Stomach (tissue), 8 donors: ENCODE measurements at regions not wholly inside any gene's neighbourhood (a gene's known extent, or its start where the extent isn't known, plus 50 kb on each side); places are given as distances from the start of the nearest gene placed in this dataset.

Experiments used
- DNase-seq, 2 donors: peaks; one replicate each; pipeline versions ENCODE4 v3.0.0 to v3.0.0-alpha.2; 2013 to 2019
- H3K27ac ChIP-seq, 5 donors: fragments of 200-600 bp in 4 of 5; sonication (generic) in 4 of 5; one replicate each; pipeline ENCODE4 v1.5.1; 2013 to 2019; ENCODE audit warnings: mild to moderate bottlenecking in 1 of 5, moderate library complexity in 1 of 5
- H3K27me3 ChIP-seq, 3 donors: fragments of 200-600 bp; sonication (generic); one replicate each; pipeline ENCODE4 v1.5.1; 2017 to 2019; ENCODE audit warnings: mixed run types in 1 of 3
- H3K36me3 ChIP-seq, 4 donors: fragments of 200-600 bp; sonication (generic); 1 replicate in 3 of 4; 2 replicates in 1 of 4; pipeline ENCODE4 v1.5.1; 2016 to 2019
- H3K4me1 ChIP-seq, 4 donors: fragments of 200-600 bp; sonication (generic); one replicate each; pipeline ENCODE4 v1.5.1; 2016 to 2019
- H3K4me3 ChIP-seq, 4 donors: fragments of 200-600 bp; sonication (generic) in 3 of 4; one replicate each; pipeline ENCODE4 v1.5.1; 2016 to 2019; ENCODE audit warnings: mild to moderate bottlenecking in 1 of 4
- H3K9me3 ChIP-seq, 4 donors: fragments of 200-600 bp; sonication (generic); one replicate each; pipeline ENCODE4 v1.5.1; 2016 to 2019
- CTCF ChIP-seq, 7 experiments: fragments of 450-650 bp in 4 of 7; fragments of 200-600 bp in 3 of 7; sonication (generic) in 3 of 7; IDR thresholded peaks; one replicate each; pipeline ENCODE4 v1.5.1; 2016 to 2019; ENCODE audit warnings: antibody characterized with exemption in 7 of 7, control low read depth in 2 of 7, mild to moderate bottlenecking in 1 of 7
- EP300 ChIP-seq: sonication (generic); formaldehyde crosslinking; IDR thresholded peaks from one replicate; pipeline ENCODE4 v1.6.1; 2017; ENCODE audit warnings: antibody characterized with exemption
- POLR2A ChIP-seq, 4 donors: fragments of 450-650 bp; IDR thresholded peaks; one replicate each; pipeline ENCODE4 v1.6.1; 2016; ENCODE audit warnings: antibody characterized with exemption in 4 of 4, control low read depth in 2 of 4, mild to moderate bottlenecking in 1 of 4, moderate library complexity in 1 of 4
- POLR2AphosphoS5 ChIP-seq, 3 donors: sonication (generic); formaldehyde crosslinking; IDR thresholded peaks; one replicate each; pipeline ENCODE4 v1.6.1; 2016; ENCODE audit warnings: antibody characterized with exemption in 3 of 3
- WGBS, 5 donors: extraction: QIAGEN DNeasy Blood & Tissue Kit in 3 of 5; methylation state at CpG; one replicate each; pipeline versions ENCODE4 v1.1.5 to v1.1.7; 2013 to 2018; 5-methylcytosine and 5-hydroxymethylcytosine counted together
- intact Hi-C: fragments of 100-400 bp; cut with DNase I; formaldehyde crosslinking; loops from one replicate; pipeline ENCODE4 v1.15.1; 2023; ENCODE audit warnings: low total_unique reads
- donor health status: healthy with polysubstance abuse.
- donor health status: Bipolar disorder and iron deficiency.
- donor health status: healthy.

DNA sequence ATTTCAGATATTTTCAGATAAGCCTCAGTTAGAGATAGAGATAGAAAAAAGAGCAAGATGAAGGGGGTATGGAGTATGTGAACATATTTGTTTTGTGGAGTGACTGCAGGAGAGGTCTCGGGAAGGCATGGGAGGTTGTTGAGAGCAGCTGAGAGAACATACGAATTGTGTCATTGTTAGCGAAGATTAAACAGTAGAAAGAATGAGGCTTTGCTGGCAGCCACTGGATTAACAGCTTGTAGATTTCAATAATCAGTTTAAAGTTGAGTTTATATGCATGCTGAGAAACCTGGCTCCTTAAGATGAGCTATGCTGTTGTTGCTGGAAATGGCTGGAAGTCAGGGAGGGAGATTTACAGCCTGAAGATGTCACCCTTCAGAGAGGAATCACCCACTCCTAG is 100.9 kb upstream of the SORCS3 start:
- WGBS, 5 donors = 34 to 49% (median 43%) methylated on average over 3 of the region's 3 CpGs

DNA sequence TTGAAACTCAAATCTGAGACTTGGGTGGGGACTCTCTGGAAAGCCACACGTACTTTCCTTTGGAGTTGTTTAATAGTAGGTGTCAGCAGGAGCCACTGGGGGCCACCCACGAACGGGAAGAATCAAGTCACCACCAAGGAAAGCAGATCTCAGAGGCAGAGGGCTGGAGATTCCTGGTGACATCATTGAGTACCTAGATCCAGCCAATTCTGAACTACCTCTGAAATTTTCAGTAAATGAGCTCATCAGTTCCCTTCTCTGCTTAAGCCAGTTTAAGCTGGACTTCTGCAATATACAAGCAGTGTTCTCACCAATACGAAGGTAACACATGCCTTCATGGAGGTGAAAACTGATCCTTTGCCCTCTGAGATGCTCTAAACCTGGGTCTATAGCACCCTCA is 99.3 kb upstream of the SORCS3 start:
- DNase-seq = no peak
- intact Hi-C loops = no loop called here
- WGBS, 5 donors = 47 to 70% (median 54%) methylated on average over 4 of the region's 4 CpGs

More for the DNA sequence above, 100.9 kb upstream of the SORCS3 start:
- H3K27ac ChIP-seq = no peak overlapping the region
- no peaks in the 10 kb centered on the region for H3K9me3 ChIP-seq
- H3K4me1 ChIP-seq = no peaks in the 10 kb centered on the region
- H3K36me3 ChIP-seq = no peaks in the 10 kb centered on the region
- no peak overlapping the region for H3K4me3 ChIP-seq
- H3K27me3 ChIP-seq = peaks cover 0 to 12% (median 0%) of the 10 kb centered on the region in 3 donors
- no peak for TF ChIP-seq POLR2A (IDR thresholded peaks at IDR 0.05)
- no peak for TF ChIP-seq CTCF (IDR thresholded peaks at IDR 0.05)
- no peak for TF ChIP-seq POLR2AphosphoS5 (IDR thresholded peaks at IDR 0.05)
- TF ChIP-seq EP300 = no peak
- intact Hi-C loops = no loop called here
- peak in 1 of 2 donors; percentile 44 for DNase-seq

GRCh38 chr10:104546336-104546735 is 94.8 kb upstream of the SORCS3 start:
- 87 to 94% (median 91%) methylated on average over 4 of the region's 4 CpGs for WGBS, 5 donors
- DNase-seq = no peak
- Histone ChIP-seq H3K4me1 (no peaks in the 10 kb centered on the region), H3K9me3 (no peaks in the 10 kb centered on the region), H3K27me3 (no peaks in the 10 kb centered on the region), H3K4me3 (no peak overlapping the region), H3K36me3 (no peaks in the 10 kb centered on the region), H3K27ac (no peak overlapping the region)
- no peak for TF ChIP-seq POLR2A (IDR thresholded peaks at IDR 0.05)
- TF ChIP-seq EP300 = no peak
- TF ChIP-seq CTCF (IDR thresholded peaks at IDR 0.05) = no peak
- TF ChIP-seq POLR2AphosphoS5 (IDR thresholded peaks at IDR 0.05) = no peak
- intact Hi-C loops = no loop called here

More for the DNA sequence above, 99.3 kb upstream of the SORCS3 start:
- Histone ChIP-seq H3K4me1 (no peaks in the 10 kb centered on the region), H3K27me3 (peaks cover 0 to 2% (median 0%) of the 10 kb centered on the region in 3 donors), H3K27ac (no peak overlapping the region), H3K36me3 (no peaks in the 10 kb centered on the region), H3K4me3 (no peak overlapping the region), H3K9me3 (no peaks in the 10 kb centered on the region)
- TF ChIP-seq POLR2AphosphoS5 (IDR thresholded peaks at IDR 0.05) (no peak), EP300 (no peak), POLR2A (IDR thresholded peaks at IDR 0.05) (no peak), CTCF (IDR thresholded peaks at IDR 0.05) (no peak)

DNA sequence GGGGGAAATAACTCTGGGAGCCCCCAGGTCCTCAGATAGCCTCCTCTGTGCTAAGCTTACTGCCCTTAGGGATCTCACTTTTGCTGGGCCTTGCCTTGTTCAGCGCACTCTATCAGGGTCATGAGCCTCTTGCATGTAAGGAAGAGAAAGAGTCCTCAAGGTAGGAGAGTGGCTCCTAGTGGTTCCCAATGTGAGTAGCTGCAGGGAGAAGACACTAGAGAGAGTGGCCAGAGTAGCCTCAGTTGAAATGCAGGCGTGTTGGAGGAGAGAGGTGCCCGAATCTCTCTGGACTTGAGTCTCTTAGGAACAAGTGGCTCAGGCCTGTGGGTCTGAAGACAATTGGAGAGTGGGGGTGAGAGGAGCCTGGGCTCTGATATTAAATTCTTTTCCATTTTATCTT is 94.3 kb upstream of the SORCS3 start:
- no peak overlapping the region for H3K4me3 ChIP-seq
- 58 to 76% (median 63%) methylated on average over 3 of the region's 3 CpGs for WGBS, 5 donors

More for the DNA sequence above, 94.3 kb upstream of the SORCS3 start:
- H3K27me3 ChIP-seq = no peaks in the 10 kb centered on the region
- no peaks in the 10 kb centered on the region for H3K36me3 ChIP-seq
- no peaks in the 10 kb centered on the region for H3K9me3 ChIP-seq
- TF ChIP-seq EP300 (no peak), POLR2AphosphoS5 (IDR thresholded peaks at IDR 0.05) (no peak), CTCF (IDR thresholded peaks at IDR 0.05) (peak in 1 of 7 experiments; percentile 7), POLR2A (IDR thresholded peaks at IDR 0.05) (no peak)
- intact Hi-C loops = no loop called here
- H3K27ac ChIP-seq = no peak overlapping the region
- DNase-seq = no peak
- no peaks in the 10 kb centered on the region for H3K4me1 ChIP-seq
